OCI-LY3 (cell line): ENCODE measurements at regions not wholly inside any gene's neighbourhood (a gene's known extent, or its start where the extent isn't known, plus 50 kb on each side); places are given as distances from the start of the nearest gene placed in this dataset.

Source experiments
- CTCF ChIP-seq: fragments of 200-600, 300-600 bp; sonication (generic); IDR thresholded peaks from 2 replicates; pipeline ENCODE4 v1.5.1; 2014; ENCODE audit warnings: antibody characterized with exemption, low read length, low read depth
- EZH2phosphoT487 ChIP-seq: fragments of 200-600 bp; shearing (Covaris generic); IDR thresholded peaks from 2 replicates; pipeline ENCODE4 v1.6.1; 2018; ENCODE audit warnings: antibody characterized with exemption, mixed run types, low read depth

- no peak for TF ChIP-seq CTCF
- no peak for TF ChIP-seq EZH2phosphoT487
These were observed 346.8 kb upstream of the EPHA6 start for GRCh38 chr3:96467639-96468038.
